PC-9 (cell line): ENCODE measurements at regions not wholly inside any gene's neighbourhood (a gene's known extent, or its start where the extent isn't known, plus 50 kb on each side); places are given as distances from the start of the nearest gene placed in this dataset.

Experiments
- EZH2 ChIP-seq: fragments of 200-600 bp; sonication (generic); IDR thresholded peaks from 2 replicates; pipeline ENCODE4 v1.8.0; 2017; ENCODE audit warnings: antibody characterized with exemption, low read depth
- TF ChIP-seq, protein P1 (sequence below): fragments of 200-600 bp; sonication (generic); conservative IDR thresholded peaks from 2 replicates; pipeline ENCODE4 v1.6.1; 2017; ENCODE audit warnings: mixed run types, antibody characterized with exemption, mild to moderate bottlenecking, moderate library complexity

DNA sequence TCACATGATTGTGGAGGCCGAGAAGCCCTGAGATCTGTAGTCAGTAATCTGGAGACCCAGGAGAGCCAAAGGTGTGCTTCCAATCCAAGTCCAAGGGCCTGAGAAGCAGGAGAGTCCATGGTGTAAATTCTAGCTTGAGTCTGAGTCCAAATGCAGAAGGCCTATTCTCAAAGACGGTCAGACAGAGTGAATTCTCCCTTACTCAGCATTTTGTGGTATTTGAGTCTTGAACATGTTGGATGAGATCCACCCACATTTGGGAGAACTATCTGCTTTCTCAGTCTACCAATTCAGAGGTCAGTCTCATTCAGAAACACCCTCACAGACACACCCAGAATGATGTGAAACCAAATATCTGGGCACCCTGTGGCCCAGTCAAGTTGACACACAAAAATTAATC is 128.8 kb upstream of the PTCH1 start:
- TF ChIP-seq, protein P1, sequence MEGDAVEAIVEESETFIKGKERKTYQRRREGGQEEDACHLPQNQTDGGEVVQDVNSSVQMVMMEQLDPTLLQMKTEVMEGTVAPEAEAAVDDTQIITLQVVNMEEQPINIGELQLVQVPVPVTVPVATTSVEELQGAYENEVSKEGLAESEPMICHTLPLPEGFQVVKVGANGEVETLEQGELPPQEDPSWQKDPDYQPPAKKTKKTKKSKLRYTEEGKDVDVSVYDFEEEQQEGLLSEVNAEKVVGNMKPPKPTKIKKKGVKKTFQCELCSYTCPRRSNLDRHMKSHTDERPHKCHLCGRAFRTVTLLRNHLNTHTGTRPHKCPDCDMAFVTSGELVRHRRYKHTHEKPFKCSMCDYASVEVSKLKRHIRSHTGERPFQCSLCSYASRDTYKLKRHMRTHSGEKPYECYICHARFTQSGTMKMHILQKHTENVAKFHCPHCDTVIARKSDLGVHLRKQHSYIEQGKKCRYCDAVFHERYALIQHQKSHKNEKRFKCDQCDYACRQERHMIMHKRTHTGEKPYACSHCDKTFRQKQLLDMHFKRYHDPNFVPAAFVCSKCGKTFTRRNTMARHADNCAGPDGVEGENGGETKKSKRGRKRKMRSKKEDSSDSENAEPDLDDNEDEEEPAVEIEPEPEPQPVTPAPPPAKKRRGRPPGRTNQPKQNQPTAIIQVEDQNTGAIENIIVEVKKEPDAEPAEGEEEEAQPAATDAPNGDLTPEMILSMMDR, result no peak
- TF ChIP-seq EZH2, result no peak
